ENCODE measurements at regions not wholly inside any gene's neighbourhood (a gene's known extent, or its start where the extent isn't known, plus 50 kb on each side); places are given as distances from the start of the nearest gene placed in this dataset.

GRCh38 chr18:57974585-57975265, 69.3 kb upstream of the NEDD4L start:
- Histone ChIP-seq H3K9me3 (ENCODE audit: low read depth) (no peaks in the 10 kb centered on the region), H3K27me3 (peaks cover 4% of the 10 kb centered on the region), H3K4me3 (no peak overlapping the region), H3K27ac (no peak overlapping the region), H3K36me3 (no peaks in the 10 kb centered on the region), H3K4me1 (ENCODE audit: low read depth) (no peaks in the 10 kb centered on the region)
- TF ChIP-seq, protein P1, sequence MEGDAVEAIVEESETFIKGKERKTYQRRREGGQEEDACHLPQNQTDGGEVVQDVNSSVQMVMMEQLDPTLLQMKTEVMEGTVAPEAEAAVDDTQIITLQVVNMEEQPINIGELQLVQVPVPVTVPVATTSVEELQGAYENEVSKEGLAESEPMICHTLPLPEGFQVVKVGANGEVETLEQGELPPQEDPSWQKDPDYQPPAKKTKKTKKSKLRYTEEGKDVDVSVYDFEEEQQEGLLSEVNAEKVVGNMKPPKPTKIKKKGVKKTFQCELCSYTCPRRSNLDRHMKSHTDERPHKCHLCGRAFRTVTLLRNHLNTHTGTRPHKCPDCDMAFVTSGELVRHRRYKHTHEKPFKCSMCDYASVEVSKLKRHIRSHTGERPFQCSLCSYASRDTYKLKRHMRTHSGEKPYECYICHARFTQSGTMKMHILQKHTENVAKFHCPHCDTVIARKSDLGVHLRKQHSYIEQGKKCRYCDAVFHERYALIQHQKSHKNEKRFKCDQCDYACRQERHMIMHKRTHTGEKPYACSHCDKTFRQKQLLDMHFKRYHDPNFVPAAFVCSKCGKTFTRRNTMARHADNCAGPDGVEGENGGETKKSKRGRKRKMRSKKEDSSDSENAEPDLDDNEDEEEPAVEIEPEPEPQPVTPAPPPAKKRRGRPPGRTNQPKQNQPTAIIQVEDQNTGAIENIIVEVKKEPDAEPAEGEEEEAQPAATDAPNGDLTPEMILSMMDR (IDR thresholded peaks at IDR 0.05; ENCODE audit: low read depth, low read length): no peak
- no peak for DNase-seq (ENCODE audit: low read depth in 1 of 2, low spot score in 1 of 2)

DNA sequence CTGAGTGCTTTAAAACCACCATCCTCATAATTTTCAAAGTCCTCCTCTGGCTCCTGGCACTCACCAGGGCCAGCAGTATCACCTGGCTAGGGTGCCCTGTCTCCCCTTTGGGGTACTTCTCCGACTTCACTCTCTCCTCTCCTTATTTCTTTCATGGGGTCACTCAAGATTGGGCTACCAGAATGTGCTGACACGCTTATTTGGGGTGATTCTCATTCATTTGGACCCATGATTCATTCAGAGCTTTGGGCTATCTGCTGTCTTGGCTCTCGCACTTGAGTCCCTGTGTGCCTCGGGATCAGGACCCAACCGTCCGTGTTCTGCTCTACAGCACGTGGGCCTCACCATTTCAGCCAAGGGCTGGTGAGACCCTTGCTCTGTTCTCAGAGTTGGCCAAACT, 70.1 kb upstream of the NEDD4L start:
- H3K4me1 ChIP-seq (ENCODE audit: low read depth): no peaks in the 10 kb centered on the region
- no peak overlapping the region for H3K4me3 ChIP-seq
- H3K27ac ChIP-seq: no peak overlapping the region
- no peaks in the 10 kb centered on the region for H3K36me3 ChIP-seq
- H3K9me3 ChIP-seq (ENCODE audit: low read depth): no peaks in the 10 kb centered on the region
- TF ChIP-seq, protein P1 (IDR thresholded peaks at IDR 0.05; ENCODE audit: low read depth, low read length): no peak
- peaks cover 4% of the 10 kb centered on the region for H3K27me3 ChIP-seq
- no peak for DNase-seq (ENCODE audit: low read depth in 1 of 2, low spot score in 1 of 2)

DNA sequence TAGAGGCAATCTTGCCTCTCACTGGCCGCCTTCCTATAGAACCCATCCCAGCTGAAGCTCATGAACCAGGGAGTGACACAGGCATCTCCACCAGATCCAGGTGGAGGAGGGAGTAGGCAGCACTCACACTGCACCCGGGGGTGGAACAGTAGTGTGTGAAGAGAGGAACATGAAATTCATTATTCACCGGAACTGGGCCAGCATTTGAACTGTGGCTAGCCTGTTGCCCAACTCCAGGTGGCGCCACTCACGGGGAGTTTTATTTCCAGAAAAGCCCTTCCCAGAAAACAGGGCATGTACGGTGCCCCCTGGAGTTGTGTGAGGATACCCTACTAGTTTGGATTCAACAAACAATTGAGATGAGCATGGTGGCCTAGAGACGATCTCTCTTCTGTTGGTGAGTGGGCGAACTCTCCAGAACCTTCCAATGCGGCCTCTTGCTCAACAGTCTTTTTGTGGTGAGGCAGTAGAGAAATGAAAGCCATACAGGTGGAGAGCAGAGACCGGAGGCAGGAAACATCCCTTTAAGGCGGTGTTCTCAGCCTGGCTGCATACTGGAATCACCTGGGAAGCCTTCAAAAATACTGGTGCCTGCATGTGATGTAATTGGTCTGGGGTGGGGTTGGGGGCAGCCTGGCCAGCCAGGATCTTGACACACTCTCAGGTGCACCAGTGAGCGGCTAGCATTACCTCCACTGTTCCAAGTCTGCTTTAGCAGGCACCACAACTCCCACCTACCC, 73.5 kb upstream of the NEDD4L start:
- no peaks in the 10 kb centered on the region for H3K9me3 ChIP-seq (ENCODE audit: low read depth)
- no peak for DNase-seq (ENCODE audit: low read depth in 1 of 2, low spot score in 1 of 2)
- no peaks in the 10 kb centered on the region for H3K4me1 ChIP-seq (ENCODE audit: low read depth)
- no peaks in the 10 kb centered on the region for H3K36me3 ChIP-seq
- H3K27me3 ChIP-seq: peaks cover 4% of the 10 kb centered on the region
- TF ChIP-seq, protein P1 (IDR thresholded peaks at IDR 0.05; ENCODE audit: low read depth, low read length): peak; percentile 28
- no peak overlapping the region for H3K27ac ChIP-seq
- H3K4me3 ChIP-seq: no peak overlapping the region

DNA sequence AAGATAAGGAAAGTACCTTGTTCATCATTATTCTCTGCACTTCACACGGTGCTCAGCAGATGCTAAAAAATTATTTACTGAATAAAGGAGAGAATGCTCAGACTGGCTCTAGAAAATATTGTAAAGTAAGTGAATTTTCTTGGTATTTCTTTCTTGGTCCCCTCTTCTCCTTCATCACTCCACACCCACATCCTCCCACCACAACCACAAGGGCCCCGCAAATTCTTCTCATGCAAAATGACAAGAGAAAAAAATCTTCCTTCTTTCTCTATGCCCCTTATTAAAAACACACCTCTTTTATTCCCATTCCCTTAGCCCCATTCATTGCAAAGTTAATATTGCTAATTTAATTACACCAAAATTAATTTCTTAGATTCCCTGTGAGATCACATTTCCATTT, 74.2 kb upstream of the NEDD4L start:
- Histone ChIP-seq H3K4me3 (no peak overlapping the region), H3K27ac (no peak overlapping the region), H3K36me3 (no peaks in the 10 kb centered on the region), H3K27me3 (peaks cover 4% of the 10 kb centered on the region), H3K9me3 (ENCODE audit: low read depth) (no peaks in the 10 kb centered on the region), H3K4me1 (ENCODE audit: low read depth) (no peaks in the 10 kb centered on the region)
- no peak for DNase-seq (ENCODE audit: low read depth in 1 of 2, low spot score in 1 of 2)
- TF ChIP-seq, protein P1 (IDR thresholded peaks at IDR 0.05; ENCODE audit: low read depth, low read length): no peak

DNA sequence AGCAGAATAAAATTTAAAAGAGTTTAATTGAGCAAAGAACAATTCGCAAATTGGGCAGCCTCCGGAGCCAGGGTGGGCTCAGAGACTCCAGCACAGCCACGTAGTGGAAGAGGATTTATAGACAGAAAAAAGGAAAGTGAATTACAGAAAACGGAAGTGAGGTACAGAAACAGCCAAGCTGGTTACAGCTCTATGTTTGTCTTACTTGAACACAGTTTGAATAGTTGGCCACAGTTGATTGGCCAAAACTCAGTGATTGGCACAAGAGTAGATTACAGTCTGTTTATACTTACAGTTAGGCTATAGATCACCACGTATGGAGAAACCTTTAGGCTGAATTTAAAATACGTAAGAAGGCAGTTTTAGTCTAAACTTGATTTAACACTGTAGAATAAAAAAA, 78.8 kb upstream of the NEDD4L start:
- TF ChIP-seq, protein P1 (IDR thresholded peaks at IDR 0.05; ENCODE audit: low read depth, low read length): no peak
- H3K9me3 ChIP-seq (ENCODE audit: low read depth): no peaks in the 10 kb centered on the region

More for the DNA sequence above, 78.8 kb upstream of the NEDD4L start:
- H3K36me3 ChIP-seq: no peaks in the 10 kb centered on the region
- DNase-seq (ENCODE audit: low read depth in 1 of 2, low spot score in 1 of 2): no peak
- no peaks in the 10 kb centered on the region for H3K4me1 ChIP-seq (ENCODE audit: low read depth)
- no peak overlapping the region for H3K4me3 ChIP-seq
- H3K27ac ChIP-seq: no peak overlapping the region
- no peaks in the 10 kb centered on the region for H3K27me3 ChIP-seq
